ENCODE measurements at regions not wholly inside any gene's neighbourhood (a gene's known extent, or its start where the extent isn't known, plus 50 kb on each side); places are given as distances from the start of the nearest gene placed in this dataset.
"Not testable (repeated sequence)": the region's sequence is repeated elsewhere in the genome, so short reads cannot be mapped to it uniquely, and the experiment has no call there.

DNA sequence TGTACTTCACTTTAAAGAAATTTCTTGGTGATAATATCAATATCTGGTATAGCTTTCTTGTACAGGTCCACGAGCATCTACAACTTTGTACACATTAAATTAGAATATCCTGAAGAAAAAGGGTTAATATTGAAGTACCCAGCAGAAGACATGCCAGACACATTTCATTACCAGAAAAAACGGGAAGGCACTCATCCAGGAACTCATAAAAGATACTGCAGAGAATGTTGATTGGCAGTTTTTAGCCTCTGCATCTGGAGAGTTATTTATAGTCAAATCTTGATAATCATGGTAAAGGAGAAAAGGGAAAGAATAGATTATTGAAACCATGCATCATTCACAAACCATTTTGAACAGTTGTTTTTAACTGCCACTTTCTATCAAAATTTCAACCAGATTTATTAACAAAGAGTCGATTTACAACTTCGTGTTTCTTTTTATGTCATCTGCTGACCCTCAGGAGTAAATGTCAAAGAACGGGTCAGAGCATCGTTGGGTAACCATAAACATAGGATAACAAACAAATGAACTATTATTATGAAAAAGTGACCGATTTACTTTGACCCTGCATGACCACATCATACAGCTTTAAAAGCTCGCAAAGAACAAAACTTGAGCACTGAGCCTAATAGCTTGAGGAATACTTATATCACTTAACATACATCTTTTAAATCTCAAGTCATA, 229.2 kb upstream of the SGK1 start:
- no peak for DNase-seq

DNA sequence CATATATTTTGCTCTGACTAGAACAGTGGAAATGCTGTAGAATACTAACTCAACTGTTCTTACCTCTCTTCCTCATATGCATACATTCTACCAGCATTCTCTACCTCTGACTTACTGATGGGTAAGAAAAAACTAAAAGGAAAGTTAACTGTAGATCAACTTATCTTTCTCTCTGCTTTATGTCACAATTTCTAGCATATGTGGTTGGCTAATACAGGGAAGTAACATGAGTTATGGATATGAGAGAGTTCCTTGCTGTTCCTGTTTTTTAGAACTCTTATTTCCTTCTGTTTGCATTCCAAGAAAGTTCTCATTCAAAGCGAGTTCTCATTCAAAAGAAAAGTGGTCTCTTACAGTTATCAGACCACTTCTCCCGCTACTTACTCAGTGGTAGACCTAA, 226.8 kb upstream of the SGK1 start:
- DNase-seq, result no peak

DNA sequence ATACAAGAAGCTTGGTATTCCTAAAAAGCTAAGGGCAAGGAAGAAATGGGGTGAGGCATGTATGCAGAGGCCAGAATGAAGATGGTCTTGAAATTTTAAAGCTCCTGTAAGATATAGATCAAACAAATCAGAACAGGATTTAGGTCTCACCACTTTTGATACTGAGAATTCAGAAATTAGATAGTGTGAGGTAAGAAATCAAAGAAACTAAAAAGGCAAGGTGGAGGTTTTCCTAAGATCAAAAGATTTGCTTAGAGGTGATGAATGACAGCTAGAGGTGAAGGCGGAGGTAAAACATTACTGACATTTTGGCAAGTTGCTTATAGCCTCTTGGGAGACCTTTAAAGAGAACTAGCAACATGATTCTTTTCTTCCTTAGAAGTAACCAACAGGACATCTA, 225.2 kb upstream of the SGK1 start:
- DNase-seq, result no peak

GRCh38 chr6:134541001-134541400, 223.1 kb upstream of the SGK1 start:
- no peak for DNase-seq

GRCh38 chr6:134539865-134540323, 222.0 kb upstream of the SGK1 start:
- no peak for DNase-seq

DNA sequence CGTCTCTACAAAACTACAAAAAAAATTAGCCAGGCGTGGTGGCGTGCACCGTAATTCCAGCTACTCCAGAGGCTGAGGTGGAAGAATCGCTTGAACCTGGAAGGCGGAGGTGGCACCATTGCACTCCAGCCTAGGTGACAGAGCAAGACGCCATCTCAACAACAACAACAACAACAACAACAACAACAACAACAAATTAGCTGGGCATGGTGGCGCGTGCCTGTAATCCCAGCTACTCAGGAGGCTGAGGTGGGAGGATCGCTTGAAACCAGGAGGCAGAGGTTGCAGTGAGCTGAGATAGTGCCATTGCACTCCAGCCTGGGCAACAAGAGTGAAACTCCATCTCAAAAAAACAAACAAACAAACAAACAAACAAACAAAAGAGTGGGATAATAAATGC, 219.9 kb upstream of the SGK1 start:
- DNase-seq, result not testable (repeated sequence)

GRCh38 chr6:134537146-134537555, 219.2 kb upstream of the SGK1 start:
- no peak for DNase-seq

- no peak for DNase-seq
These were observed 217.9 kb upstream of the SGK1 start for GRCh38 chr6:134535831-134536230.

- no peak for DNase-seq
These were observed 216.8 kb upstream of the SGK1 start for GRCh38 chr6:134534708-134535149.

- no peak for DNase-seq
These were observed 216.1 kb upstream of the SGK1 start for GRCh38 chr6:134533991-134534390.

- no peak for DNase-seq
These were observed 215.0 kb upstream of the SGK1 start for GRCh38 chr6:134532694-134533624.

GRCh38 chr6:134531611-134532010, 213.7 kb upstream of the SGK1 start:
- DNase-seq, result no peak

- no peak for DNase-seq
These were observed 213.3 kb upstream of the SGK1 start for GRCh38 chr6:134531188-134531551.

GRCh38 chr6:134529921-134530320, 212.0 kb upstream of the SGK1 start:
- no peak for DNase-seq

- DNase-seq, result no peak
These were observed 211.4 kb upstream of the SGK1 start for GRCh38 chr6:134529305-134529704.

- DNase-seq, result no peak
These were observed 209.3 kb upstream of the SGK1 start for GRCh38 chr6:134527108-134527787.

- DNase-seq, result no peak
These were observed 207.4 kb upstream of the SGK1 start for GRCh38 chr6:134525190-134525868.

GRCh38 chr6:134523903-134524650, 206.2 kb upstream of the SGK1 start:
- DNase-seq, result no peak

GRCh38 chr6:134523051-134523450, 205.1 kb upstream of the SGK1 start:
- no peak for DNase-seq

GRCh38 chr6:134521116-134521501, 203.2 kb upstream of the SGK1 start:
- DNase-seq, result no peak

- DNase-seq, result no peak
These were observed 202.5 kb upstream of the SGK1 start for GRCh38 chr6:134520181-134521115.

Measured in NCI-H82 (cell line).